ENCODE measurements at regions not wholly inside any gene's neighbourhood (a gene's known extent, or its start where the extent isn't known, plus 50 kb on each side); places are given as distances from the start of the nearest gene placed in this dataset.

GRCh38 chr17:34861864-34862263 lies 99.4 kb downstream of the CCT6B start:
- Histone ChIP-seq H3K27me3 (no peaks in the 10 kb centered on the region), H3K9me3 (no peaks in the 10 kb centered on the region), H3K36me3 (no peaks in the 10 kb centered on the region), H3K4me1 (no peaks in the 10 kb centered on the region), H3K4me3 (no peak overlapping the region), H3K27ac (no peak overlapping the region)
- WGBS, 2 donors, result 87 to 95% methylated on average over 4 of the region's 4 CpGs
- TF ChIP-seq EP300 (IDR thresholded peaks at IDR 0.05) (no peak), POLR2A (IDR thresholded peaks at IDR 0.05) (no peak), CTCF (IDR thresholded peaks at IDR 0.05) (no peak)
- DNase-seq (ENCODE audit: low spot score in 2 of 2), result no peak

- Histone ChIP-seq H3K36me3 (no peaks in the 10 kb centered on the region), H3K4me3 (no peak overlapping the region), H3K27ac (no peak overlapping the region), H3K9me3 (no peaks in the 10 kb centered on the region), H3K27me3 (no peaks in the 10 kb centered on the region), H3K4me1 (no peaks in the 10 kb centered on the region)
- TF ChIP-seq POLR2A (IDR thresholded peaks at IDR 0.05) (no peak), CTCF (IDR thresholded peaks at IDR 0.05) (no peak), EP300 (IDR thresholded peaks at IDR 0.05) (no peak)
- DNase-seq (ENCODE audit: low spot score in 2 of 2), result no peak
- WGBS, 2 donors, result 57 to 68% methylated on average over 5 of the region's 5 CpGs
These were observed 101.6 kb downstream of the CCT6B start for GRCh38 chr17:34859652-34860051.

- Histone ChIP-seq H3K27ac (no peak overlapping the region), H3K36me3 (no peaks in the 10 kb centered on the region), H3K4me3 (no peak overlapping the region), H3K27me3 (no peaks in the 10 kb centered on the region), H3K4me1 (no peaks in the 10 kb centered on the region), H3K9me3 (no peaks in the 10 kb centered on the region)
- no peak for DNase-seq (ENCODE audit: low spot score in 2 of 2)
- TF ChIP-seq POLR2A (IDR thresholded peaks at IDR 0.05) (no peak), CTCF (IDR thresholded peaks at IDR 0.05) (no peak), EP300 (IDR thresholded peaks at IDR 0.05) (no peak)
- 57 to 63% methylated on average over 10 of the region's 10 CpGs for WGBS, 2 donors
These were observed 102.4 kb downstream of the CCT6B start for GRCh38 chr17:34858591-34859565.

GRCh38 chr17:34853924-34854323 lies 107.3 kb downstream of the CCT6B start:
- no peak for TF ChIP-seq CTCF (IDR thresholded peaks at IDR 0.05)
- Histone ChIP-seq H3K4me1 (no peaks in the 10 kb centered on the region), H3K27me3 (no peaks in the 10 kb centered on the region), H3K9me3 (no peaks in the 10 kb centered on the region), H3K27ac (no peak overlapping the region), H3K4me3 (no peak overlapping the region), H3K36me3 (no peaks in the 10 kb centered on the region)
- no peak for DNase-seq (ENCODE audit: low spot score in 2 of 2)
- WGBS, 2 donors, result 66 to 71% methylated on average over 4 of the region's 4 CpGs

GRCh38 chr17:34852614-34853013 lies 108.6 kb downstream of the CCT6B start:
- no peak for TF ChIP-seq POLR2A (IDR thresholded peaks at IDR 0.05)
- no peak for TF ChIP-seq EP300 (IDR thresholded peaks at IDR 0.05)
- TF ChIP-seq CTCF (IDR thresholded peaks at IDR 0.05), result no peak
- no peaks in the 10 kb centered on the region for H3K36me3 ChIP-seq
- 80% methylated on average over 5 of the region's 5 CpGs for WGBS, 2 donors
- H3K4me1 ChIP-seq, result no peaks in the 10 kb centered on the region
- no peak overlapping the region for H3K4me3 ChIP-seq
- H3K27me3 ChIP-seq, result no peaks in the 10 kb centered on the region
- no peak overlapping the region for H3K27ac ChIP-seq
- H3K9me3 ChIP-seq, result no peaks in the 10 kb centered on the region
- no peak for DNase-seq (ENCODE audit: low spot score in 2 of 2)

All from tibial nerve (tissue), 4 donors.